ENCODE measurements at regions not wholly inside any gene's neighbourhood (a gene's known extent, or its start where the extent isn't known, plus 50 kb on each side); places are given as distances from the start of the nearest gene placed in this dataset.

GRCh38 chr17:77320485-77321256, 179.9 kb downstream of the SEC14L1 start:
- TF ChIP-seq POLR2A (IDR thresholded peaks at IDR 0.05) (no peak), EP300 (IDR thresholded peaks at IDR 0.05) (no peak)

Measured in upper lobe of left lung (tissue), 4 donors.